ENCODE measurements at regions not wholly inside any gene's neighbourhood (a gene's known extent, or its start where the extent isn't known, plus 50 kb on each side); places are given as distances from the start of the nearest gene placed in this dataset.

- no peaks in the 10 kb centered on the region for H3K4me1 ChIP-seq (ENCODE audit: insufficient read depth, low read length)
- H3K27me3 ChIP-seq (ENCODE audit: insufficient read depth, low read length) = no peaks in the 10 kb centered on the region
- TF ChIP-seq CTCF (IDR thresholded peaks at IDR 0.05; ENCODE audit: insufficient read depth, low read depth, low read length) = no peak
- no peak overlapping the region for H3K9ac ChIP-seq (ENCODE audit: low read length)
- no peak overlapping the region for H2AFZ ChIP-seq (ENCODE audit: low read depth, low read length)
- H3K79me2 ChIP-seq (ENCODE audit: insufficient read depth, low read length) = no peaks in the 10 kb centered on the region
- no peak overlapping the region for H3K4me3 ChIP-seq (ENCODE audit: insufficient read depth, low read depth, low read length)
- no peak for FAIRE-seq
- Mint-ChIP-seq H3K9me3 (ENCODE audit: unreplicated experiment) (no peaks in the 10 kb centered on the region), H3K4me3 (ENCODE audit: unreplicated experiment) (no peak overlapping the region), H3K27me3 (ENCODE audit: low read depth, unreplicated experiment) (no peaks in the 10 kb centered on the region), H3K4me1 (ENCODE audit: low read depth, unreplicated experiment) (peaks cover 17% of the 10 kb centered on the region), H3K36me3 (ENCODE audit: low read depth, unreplicated experiment) (no peaks in the 10 kb centered on the region), H3K27ac (ENCODE audit: unreplicated experiment) (no peak overlapping the region)
- H4K20me1 ChIP-seq (ENCODE audit: insufficient read depth, low read length) = no peaks in the 10 kb centered on the region
- no peaks in the 10 kb centered on the region for H3K36me3 ChIP-seq (ENCODE audit: insufficient read depth, low read length)
- peak; percentile 18 for DNase-seq (ENCODE audit: low read depth)
- H3K27ac ChIP-seq (ENCODE audit: low read depth, low read length) = no peak overlapping the region
- no peak overlapping the region for H3K4me2 ChIP-seq (ENCODE audit: low read length)
- no peaks in the 10 kb centered on the region for H3K9me3 ChIP-seq (ENCODE audit: insufficient read depth, low read depth, low read length)
These were observed 585.3 kb upstream of the BTBD3 start for GRCh38 chr20:11332381-11332780.

- no peak overlapping the region for H2AFZ ChIP-seq (ENCODE audit: low read depth, low read length)
- Mint-ChIP-seq H3K9me3 (ENCODE audit: unreplicated experiment) (no peaks in the 10 kb centered on the region), H3K27ac (ENCODE audit: unreplicated experiment) (no peak overlapping the region), H3K36me3 (ENCODE audit: low read depth, unreplicated experiment) (no peaks in the 10 kb centered on the region), H3K27me3 (ENCODE audit: low read depth, unreplicated experiment) (no peaks in the 10 kb centered on the region), H3K4me3 (ENCODE audit: unreplicated experiment) (no peak overlapping the region), H3K4me1 (ENCODE audit: low read depth, unreplicated experiment) (peaks cover 20% of the 10 kb centered on the region)
- TF ChIP-seq CTCF (IDR thresholded peaks at IDR 0.05; ENCODE audit: insufficient read depth, low read depth, low read length) (no peak), EZH2 (IDR thresholded peaks at IDR 0.05; ENCODE audit: insufficient read depth, low read length) (no peak)
- H3K9ac ChIP-seq (ENCODE audit: low read length) = no peak overlapping the region
- H3K27me3 ChIP-seq (ENCODE audit: insufficient read depth, low read length) = no peaks in the 10 kb centered on the region
- FAIRE-seq (no peak), DNase-seq (ENCODE audit: low read depth) (no peak)
- no peaks in the 10 kb centered on the region for H3K36me3 ChIP-seq (ENCODE audit: insufficient read depth, low read length)
- H3K4me1 ChIP-seq (ENCODE audit: insufficient read depth, low read length) = no peaks in the 10 kb centered on the region
- no peak overlapping the region for H3K4me2 ChIP-seq (ENCODE audit: low read length)
- H4K20me1 ChIP-seq (ENCODE audit: insufficient read depth, low read length) = no peaks in the 10 kb centered on the region
- no peaks in the 10 kb centered on the region for H3K9me3 ChIP-seq (ENCODE audit: insufficient read depth, low read depth, low read length)
- no peaks in the 10 kb centered on the region for H3K79me2 ChIP-seq (ENCODE audit: insufficient read depth, low read length)
- H3K27ac ChIP-seq (ENCODE audit: low read depth, low read length) = no peak overlapping the region
- H3K4me3 ChIP-seq (ENCODE audit: insufficient read depth, low read depth, low read length) = no peak overlapping the region
These were observed 584.1 kb upstream of the BTBD3 start for GRCh38 chr20:11333634-11334033.

GRCh38 chr20:11337361-11338130 lies 580.1 kb upstream of the BTBD3 start:
- H4K20me1 ChIP-seq (ENCODE audit: insufficient read depth, low read length) = no peaks in the 10 kb centered on the region
- H3K27me3 ChIP-seq (ENCODE audit: insufficient read depth, low read length) = no peaks in the 10 kb centered on the region
- H3K4me2 ChIP-seq (ENCODE audit: low read length) = no peak overlapping the region
- Mint-ChIP-seq H3K4me3 (ENCODE audit: unreplicated experiment) (no peak overlapping the region), H3K36me3 (ENCODE audit: low read depth, unreplicated experiment) (no peaks in the 10 kb centered on the region), H3K27ac (ENCODE audit: unreplicated experiment) (no peak overlapping the region), H3K27me3 (ENCODE audit: low read depth, unreplicated experiment) (no peaks in the 10 kb centered on the region), H3K4me1 (ENCODE audit: low read depth, unreplicated experiment) (peaks cover 13% of the 10 kb centered on the region), H3K9me3 (ENCODE audit: unreplicated experiment) (no peaks in the 10 kb centered on the region)
- no peaks in the 10 kb centered on the region for H3K36me3 ChIP-seq (ENCODE audit: insufficient read depth, low read length)
- H3K4me1 ChIP-seq (ENCODE audit: insufficient read depth, low read length) = no peaks in the 10 kb centered on the region
- FAIRE-seq = no peak
- no peaks in the 10 kb centered on the region for H3K79me2 ChIP-seq (ENCODE audit: insufficient read depth, low read length)
- no peaks in the 10 kb centered on the region for H3K9me3 ChIP-seq (ENCODE audit: insufficient read depth, low read depth, low read length)
- DNase-seq (ENCODE audit: low read depth) = no peak
- H3K9ac ChIP-seq (ENCODE audit: low read length) = no peak overlapping the region
- H3K4me3 ChIP-seq (ENCODE audit: insufficient read depth, low read depth, low read length) = no peak overlapping the region
- no peak overlapping the region for H2AFZ ChIP-seq (ENCODE audit: low read depth, low read length)
- TF ChIP-seq EZH2 (IDR thresholded peaks at IDR 0.05; ENCODE audit: insufficient read depth, low read length) = no peak
- no peak for TF ChIP-seq CTCF (IDR thresholded peaks at IDR 0.05; ENCODE audit: insufficient read depth, low read depth, low read length)
- H3K27ac ChIP-seq (ENCODE audit: low read depth, low read length) = no peak overlapping the region
